ENCODE measurements at regions not wholly inside any gene's neighbourhood (a gene's known extent, or its start where the extent isn't known, plus 50 kb on each side); places are given as distances from the start of the nearest gene placed in this dataset.

GRCh38 chr18:32621034-32621433 is 150.4 kb upstream of the GAREM1 start:
- 39 to 60% methylated on average over 4 of the region's 4 CpGs for WGBS, 2 donors
- no peaks in the 10 kb centered on the region for H3K36me3 ChIP-seq (ENCODE audit: control insufficient read depth in 1 of 2, insufficient read depth in 2 of 2, low read length in 1 of 2)
- no peaks in the 10 kb centered on the region for H3K27me3 ChIP-seq (ENCODE audit: control insufficient read depth in 1 of 2, insufficient read depth in 2 of 2, low read length in 1 of 2)
- DNase-seq: no peak
- H3K4me1 ChIP-seq (ENCODE audit: control insufficient read depth in 1 of 2, insufficient read depth in 2 of 2, low read length in 2 of 2): no peaks in the 10 kb centered on the region
- no peak overlapping the region for H3K27ac ChIP-seq (ENCODE audit: low read depth in 1 of 2, low read length in 2 of 2)
- no peak for ATAC-seq (ENCODE audit: low FRiP score)
- intact Hi-C loops (cut with DNase I): no loop called here
- no peak overlapping the region for H3K4me3 ChIP-seq (ENCODE audit: low read length in 2 of 2)
- H3K9me3 ChIP-seq (ENCODE audit: control insufficient read depth, low read length): peaks cover 3% of the 10 kb centered on the region

GRCh38 chr18:32618546-32618945 is 147.9 kb upstream of the GAREM1 start:
- Histone ChIP-seq H3K9me3 (ENCODE audit: control insufficient read depth, low read length) (peaks cover 3% of the 10 kb centered on the region), H3K4me3 (ENCODE audit: low read length in 2 of 2) (no peak overlapping the region), H3K27ac (ENCODE audit: low read depth in 1 of 2, low read length in 2 of 2) (no peak overlapping the region), H3K4me1 (ENCODE audit: control insufficient read depth in 1 of 2, insufficient read depth in 2 of 2, low read length in 2 of 2) (no peaks in the 10 kb centered on the region), H3K36me3 (ENCODE audit: control insufficient read depth in 1 of 2, insufficient read depth in 2 of 2, low read length in 1 of 2) (no peaks in the 10 kb centered on the region), H3K27me3 (ENCODE audit: control insufficient read depth in 1 of 2, insufficient read depth in 2 of 2, low read length in 1 of 2) (no peaks in the 10 kb centered on the region)
- intact Hi-C loops (cut with DNase I): no loop called here
- DNase-seq: no peak
- ATAC-seq (ENCODE audit: low FRiP score): no peak
- 67 to 72% methylated on average over 4 of the region's 4 CpGs for WGBS, 2 donors

GRCh38 chr18:32613821-32614220 is 143.1 kb upstream of the GAREM1 start:
- Histone ChIP-seq H3K9me3 (ENCODE audit: control insufficient read depth, low read length) (no peaks in the 10 kb centered on the region), H3K27ac (ENCODE audit: low read depth in 1 of 2, low read length in 2 of 2) (no peak overlapping the region), H3K27me3 (ENCODE audit: control insufficient read depth in 1 of 2, insufficient read depth in 2 of 2, low read length in 1 of 2) (no peaks in the 10 kb centered on the region), H3K4me1 (ENCODE audit: control insufficient read depth in 1 of 2, insufficient read depth in 2 of 2, low read length in 2 of 2) (no peaks in the 10 kb centered on the region), H3K4me3 (ENCODE audit: low read length in 2 of 2) (no peak overlapping the region), H3K36me3 (ENCODE audit: control insufficient read depth in 1 of 2, insufficient read depth in 2 of 2, low read length in 1 of 2) (no peaks in the 10 kb centered on the region)
- WGBS, 2 donors: 54 to 73% methylated on average over 3 of the region's 3 CpGs
- intact Hi-C loops (cut with DNase I): no loop called here
- DNase-seq: no peak
- ATAC-seq (ENCODE audit: low FRiP score): no peak

- H3K4me3 ChIP-seq (ENCODE audit: low read length in 2 of 2): no peak overlapping the region
- intact Hi-C loops (cut with DNase I): no loop called here
- H3K27ac ChIP-seq (ENCODE audit: low read depth in 1 of 2, low read length in 2 of 2): no peak overlapping the region
- 27 to 36% methylated on average over 3 of the region's 3 CpGs for WGBS, 2 donors
- H3K4me1 ChIP-seq (ENCODE audit: control insufficient read depth in 1 of 2, insufficient read depth in 2 of 2, low read length in 2 of 2): no peaks in the 10 kb centered on the region
- no peaks in the 10 kb centered on the region for H3K36me3 ChIP-seq (ENCODE audit: control insufficient read depth in 1 of 2, insufficient read depth in 2 of 2, low read length in 1 of 2)
- ATAC-seq (ENCODE audit: low FRiP score) (no peak), DNase-seq (no peak)
- H3K27me3 ChIP-seq (ENCODE audit: control insufficient read depth in 1 of 2, insufficient read depth in 2 of 2, low read length in 1 of 2): no peaks in the 10 kb centered on the region
- no peaks in the 10 kb centered on the region for H3K9me3 ChIP-seq (ENCODE audit: control insufficient read depth, low read length)
Observed at GRCh38 chr18:32612651-32613050, 142.0 kb upstream of the GAREM1 start.

GRCh38 chr18:32610176-32610575 is 139.5 kb upstream of the GAREM1 start:
- no peaks in the 10 kb centered on the region for H3K4me1 ChIP-seq (ENCODE audit: control insufficient read depth in 1 of 2, insufficient read depth in 2 of 2, low read length in 2 of 2)
- H3K27me3 ChIP-seq (ENCODE audit: control insufficient read depth in 1 of 2, insufficient read depth in 2 of 2, low read length in 1 of 2): no peaks in the 10 kb centered on the region
- no peak overlapping the region for H3K27ac ChIP-seq (ENCODE audit: low read depth in 1 of 2, low read length in 2 of 2)
- H3K36me3 ChIP-seq (ENCODE audit: control insufficient read depth in 1 of 2, insufficient read depth in 2 of 2, low read length in 1 of 2): no peaks in the 10 kb centered on the region
- intact Hi-C loops (cut with DNase I): no loop called here
- H3K9me3 ChIP-seq (ENCODE audit: control insufficient read depth, low read length): no peaks in the 10 kb centered on the region
- WGBS, 2 donors: 18 to 25% methylated on average over 1 of the region's 1 CpG
- ATAC-seq (ENCODE audit: low FRiP score) (no peak), DNase-seq (no peak)
- no peak overlapping the region for H3K4me3 ChIP-seq (ENCODE audit: low read length in 2 of 2)

- Histone ChIP-seq H3K36me3 (ENCODE audit: control insufficient read depth in 1 of 2, insufficient read depth in 2 of 2, low read length in 1 of 2) (no peaks in the 10 kb centered on the region), H3K4me3 (ENCODE audit: low read length in 2 of 2) (no peak overlapping the region), H3K4me1 (ENCODE audit: control insufficient read depth in 1 of 2, insufficient read depth in 2 of 2, low read length in 2 of 2) (no peaks in the 10 kb centered on the region), H3K9me3 (ENCODE audit: control insufficient read depth, low read length) (no peaks in the 10 kb centered on the region), H3K27ac (ENCODE audit: low read depth in 1 of 2, low read length in 2 of 2) (no peak overlapping the region), H3K27me3 (ENCODE audit: control insufficient read depth in 1 of 2, insufficient read depth in 2 of 2, low read length in 1 of 2) (no peaks in the 10 kb centered on the region)
- DNase-seq (no peak), ATAC-seq (ENCODE audit: low FRiP score) (no peak)
- intact Hi-C loops (cut with DNase I): no loop called here
- WGBS, 2 donors: 38 to 46% methylated on average over 4 of the region's 4 CpGs
Observed at GRCh38 chr18:32607816-32608215, 137.1 kb upstream of the GAREM1 start.

GRCh38 chr18:32598144-32598543 is 127.5 kb upstream of the GAREM1 start:
- 72% methylated on average over 3 of the region's 3 CpGs for WGBS, 2 donors
- no peaks in the 10 kb centered on the region for H3K4me1 ChIP-seq (ENCODE audit: control insufficient read depth in 1 of 2, insufficient read depth in 2 of 2, low read length in 2 of 2)
- no peaks in the 10 kb centered on the region for H3K36me3 ChIP-seq (ENCODE audit: control insufficient read depth in 1 of 2, insufficient read depth in 2 of 2, low read length in 1 of 2)
- H3K4me3 ChIP-seq (ENCODE audit: low read length in 2 of 2): no peak overlapping the region
- intact Hi-C loops (cut with DNase I): no loop called here
- no peak overlapping the region for H3K27ac ChIP-seq (ENCODE audit: low read depth in 1 of 2, low read length in 2 of 2)
- peaks cover 3% of the 10 kb centered on the region for H3K9me3 ChIP-seq (ENCODE audit: control insufficient read depth, low read length)
- ATAC-seq (ENCODE audit: low FRiP score) (no peak), DNase-seq (no peak)
- no peaks in the 10 kb centered on the region for H3K27me3 ChIP-seq (ENCODE audit: control insufficient read depth in 1 of 2, insufficient read depth in 2 of 2, low read length in 1 of 2)

GRCh38 chr18:32596501-32596900 is 125.8 kb upstream of the GAREM1 start:
- H3K9me3 ChIP-seq (ENCODE audit: control insufficient read depth, low read length): peaks cover 3% of the 10 kb centered on the region
- H3K27me3 ChIP-seq (ENCODE audit: control insufficient read depth in 1 of 2, insufficient read depth in 2 of 2, low read length in 1 of 2): no peaks in the 10 kb centered on the region
- H3K4me1 ChIP-seq (ENCODE audit: control insufficient read depth in 1 of 2, insufficient read depth in 2 of 2, low read length in 2 of 2): no peaks in the 10 kb centered on the region
- no peak overlapping the region for H3K27ac ChIP-seq (ENCODE audit: low read depth in 1 of 2, low read length in 2 of 2)
- WGBS, 2 donors: 41 to 42% methylated on average over 2 of the region's 2 CpGs
- ATAC-seq (ENCODE audit: low FRiP score) (no peak), DNase-seq (no peak)
- H3K4me3 ChIP-seq (ENCODE audit: low read length in 2 of 2): no peak overlapping the region
- intact Hi-C loops (cut with DNase I): no loop called here
- no peaks in the 10 kb centered on the region for H3K36me3 ChIP-seq (ENCODE audit: control insufficient read depth in 1 of 2, insufficient read depth in 2 of 2, low read length in 1 of 2)

GRCh38 chr18:32595832-32596231 is 125.2 kb upstream of the GAREM1 start:
- H3K4me1 ChIP-seq (ENCODE audit: control insufficient read depth in 1 of 2, insufficient read depth in 2 of 2, low read length in 2 of 2): no peaks in the 10 kb centered on the region
- no peaks in the 10 kb centered on the region for H3K36me3 ChIP-seq (ENCODE audit: control insufficient read depth in 1 of 2, insufficient read depth in 2 of 2, low read length in 1 of 2)
- H3K27me3 ChIP-seq (ENCODE audit: control insufficient read depth in 1 of 2, insufficient read depth in 2 of 2, low read length in 1 of 2): no peaks in the 10 kb centered on the region
- DNase-seq: no peak
- H3K27ac ChIP-seq (ENCODE audit: low read depth in 1 of 2, low read length in 2 of 2): no peak overlapping the region
- peaks cover 3% of the 10 kb centered on the region for H3K9me3 ChIP-seq (ENCODE audit: control insufficient read depth, low read length)
- H3K4me3 ChIP-seq (ENCODE audit: low read length in 2 of 2): no peak overlapping the region
- intact Hi-C loops (cut with DNase I): no loop called here
- ATAC-seq (ENCODE audit: low FRiP score): no peak
- 7 to 25% methylated on average over 3 of the region's 3 CpGs for WGBS, 2 donors

All from aorta (tissue), 5 donors.